Neural progenitor cell (in vitro differentiated cells): ENCODE measurements at regions not wholly inside any gene's neighbourhood (a gene's known extent, or its start where the extent isn't known, plus 50 kb on each side); places are given as distances from the start of the nearest gene placed in this dataset.

Experiments
- DNase-seq: peaks from one replicate; pipeline ENCODE4 v3.0.0-alpha.2; 2016; ENCODE audit warnings: low spot score
- H2AFZ ChIP-seq: fragments of 200-600 bp; sonication (generic); replicated peaks from 2 replicates; pipeline ENCODE4 v1.6.1; 2016; ENCODE audit warnings: antibody characterized with exemption
- H3F3A ChIP-seq: fragments of 200-600 bp; sonication (generic); 2 replicates; pipeline ENCODE4 v1.6.1; 2016; ENCODE audit warnings: antibody characterized with exemption, low read depth
- H3K27ac ChIP-seq: fragments of 200-600 bp; sonication (generic); 2 replicates; pipeline ENCODE4 v1.5.1; 2016; ENCODE audit warnings: mild to moderate bottlenecking
- H3K27me3 ChIP-seq: fragments of 200-600 bp; sonication (generic); 2 replicates; pipeline ENCODE4 v1.6.1; 2016; ENCODE audit warnings: mild to moderate bottlenecking, moderate library complexity
- H3K36me3 ChIP-seq: fragments of 200-600 bp; sonication (generic); 2 replicates; pipeline ENCODE4 v1.5.1; 2016
- H3K4me1 ChIP-seq: fragments of 200-600 bp; sonication (generic); 2 replicates; pipeline ENCODE4 v1.6.1; 2016; ENCODE audit warnings: mixed run types
- H3K4me2 ChIP-seq: fragments of 200-600 bp; sonication (generic); 2 replicates; pipeline ENCODE4 v1.6.1; 2016
- H3K4me3 ChIP-seq: fragments of 200-600 bp; sonication (generic); 2 replicates; pipeline ENCODE4 v1.5.1; 2016
- H3K79me2 ChIP-seq: fragments of 200-600 bp; sonication (generic); 2 replicates; pipeline ENCODE4 v1.6.1; 2016; ENCODE audit warnings: low read depth
- H3K9ac ChIP-seq: fragments of 200-600 bp; sonication (generic); 2 replicates; pipeline ENCODE4 v1.6.1; 2016
- H3K9me3 ChIP-seq: fragments of 200-600 bp; sonication (generic); 2 replicates; pipeline ENCODE4 v1.5.1; 2016; ENCODE audit warnings: low read depth
- H4K20me1 ChIP-seq: fragments of 200-600 bp; sonication (generic); 2 replicates; pipeline ENCODE4 v1.6.1; 2016; ENCODE audit warnings: low read depth
- H3K27ac Mint-ChIP-seq: 3 replicates; pipeline ENCODE4 v1.8.0; 2021; ENCODE audit warnings: mixed read lengths
- H3K27me3 Mint-ChIP-seq: 2 replicates; pipeline ENCODE4 v1.8.0; 2022; ENCODE audit warnings: low read depth, mild to moderate bottlenecking, inconsistent platforms, moderate library complexity, mixed read lengths; ENCODE audit not compliant: insufficient read depth
- H3K36me3 Mint-ChIP-seq: 3 replicates; pipeline ENCODE4 v1.8.0; 2021; ENCODE audit warnings: mixed read lengths
- H3K4me1 Mint-ChIP-seq: 3 replicates; pipeline ENCODE4 v1.8.0; 2021; ENCODE audit warnings: mixed read lengths
- H3K4me3 Mint-ChIP-seq: 3 replicates; pipeline ENCODE4 v1.8.0; 2021; ENCODE audit warnings: mild to moderate bottlenecking, moderate library complexity, mixed read lengths
- H3K9me3 Mint-ChIP-seq: 3 replicates; pipeline ENCODE4 v1.8.0; 2020; ENCODE audit warnings: mixed read lengths
- CTCF ChIP-seq: fragments of 200-600 bp; sonication (generic); IDR thresholded peaks from 2 replicates; pipeline ENCODE4 v1.5.1; 2017; ENCODE audit warnings: antibody characterized with exemption, mild to moderate bottlenecking
- EZH2 ChIP-seq: fragments of 200-600 bp; sonication (generic); IDR thresholded peaks from 2 replicates; pipeline ENCODE4 v1.6.1; 2017; ENCODE audit warnings: antibody characterized with exemption, mild to moderate bottlenecking, moderate library complexity
- EZH2phosphoT487 ChIP-seq: fragments of 200-600 bp; sonication (generic); IDR thresholded peaks from 2 replicates; pipeline ENCODE4 v1.6.1; 2017; ENCODE audit warnings: antibody characterized with exemption

GRCh38 chr6:191487-192312 is 100.6 kb upstream of the DUSP22 start:
- peaks cover 4% of the 10 kb centered on the region for H3K9me3 Mint-ChIP-seq
- H3K4me1 Mint-ChIP-seq = peaks cover 2% of the 10 kb centered on the region
- H2AFZ ChIP-seq = no peak overlapping the region
- H3K27ac Mint-ChIP-seq = no peak overlapping the region
- H3K36me3 Mint-ChIP-seq = no peaks in the 10 kb centered on the region
- H3K27me3 ChIP-seq = no peaks in the 10 kb centered on the region
- peaks cover 7% of the 10 kb centered on the region for H3K4me1 ChIP-seq
- H3K4me3 ChIP-seq = no peak overlapping the region
- H3K9me3 ChIP-seq = no peaks in the 10 kb centered on the region
- no peak overlapping the region for H3K4me2 ChIP-seq
- H3K4me3 Mint-ChIP-seq = no peak overlapping the region
- no peak overlapping the region for H3K9ac ChIP-seq
- no peaks in the 10 kb centered on the region for H3K79me2 ChIP-seq
- peaks cover 3% of the 10 kb centered on the region for H3K27me3 Mint-ChIP-seq
- H4K20me1 ChIP-seq = no peaks in the 10 kb centered on the region
- no peaks in the 10 kb centered on the region for H3K36me3 ChIP-seq
- no peak for TF ChIP-seq CTCF
- H3F3A ChIP-seq = no peaks in the 10 kb centered on the region
- DNase-seq = no peak
- no peak overlapping the region for H3K27ac ChIP-seq

GRCh38 chr6:192313-192664 is 100.0 kb upstream of the DUSP22 start:
- peaks cover under 1% of the 10 kb centered on the region for H3K4me1 ChIP-seq
- TF ChIP-seq EZH2phosphoT487 (no peak), EZH2 (no peak), CTCF (no peak)
- Mint-ChIP-seq H3K9me3 (peaks cover 5% of the 10 kb centered on the region), H3K4me1 (peaks cover 2% of the 10 kb centered on the region), H3K27ac (no peak overlapping the region), H3K36me3 (no peaks in the 10 kb centered on the region), H3K27me3 (peaks cover 3% of the 10 kb centered on the region), H3K4me3 (no peak overlapping the region)
- H3K27me3 ChIP-seq = no peaks in the 10 kb centered on the region
- DNase-seq = no peak
- no peaks in the 10 kb centered on the region for H3F3A ChIP-seq
- H2AFZ ChIP-seq = no peak overlapping the region
- no peak overlapping the region for H3K4me2 ChIP-seq
- no peaks in the 10 kb centered on the region for H4K20me1 ChIP-seq
- no peak overlapping the region for H3K27ac ChIP-seq
- H3K9me3 ChIP-seq = no peaks in the 10 kb centered on the region
- H3K4me3 ChIP-seq = no peak overlapping the region
- H3K36me3 ChIP-seq = no peaks in the 10 kb centered on the region
- no peak overlapping the region for H3K9ac ChIP-seq
- no peaks in the 10 kb centered on the region for H3K79me2 ChIP-seq

DNA sequence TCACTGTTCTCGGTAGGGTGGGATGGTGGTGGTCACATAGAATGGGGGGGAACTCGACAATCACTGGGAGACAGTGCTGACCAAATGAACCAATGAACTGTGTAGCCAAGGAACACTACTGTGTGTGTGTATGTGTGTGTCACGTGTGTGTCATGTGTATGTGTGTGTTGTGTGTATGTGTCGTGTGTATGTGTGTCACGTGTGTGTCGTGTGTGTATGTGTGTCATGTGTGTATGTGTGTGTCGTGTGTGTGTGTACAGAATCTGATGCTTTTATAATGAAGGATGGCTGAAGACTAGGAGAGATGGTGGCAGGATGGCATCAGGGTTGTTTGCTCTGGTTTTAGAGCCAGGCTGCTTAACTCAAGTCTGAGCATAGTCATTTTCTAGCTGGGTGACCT is 99.1 kb upstream of the DUSP22 start:
- H3K4me3 ChIP-seq = no peak overlapping the region
- Mint-ChIP-seq H3K4me1 (peaks cover 2% of the 10 kb centered on the region), H3K9me3 (peaks cover 5% of the 10 kb centered on the region), H3K4me3 (no peak overlapping the region), H3K27me3 (peaks cover 3% of the 10 kb centered on the region), H3K27ac (no peak overlapping the region), H3K36me3 (no peaks in the 10 kb centered on the region)
- H3F3A ChIP-seq = no peaks in the 10 kb centered on the region
- no peaks in the 10 kb centered on the region for H3K4me1 ChIP-seq
- H4K20me1 ChIP-seq = no peaks in the 10 kb centered on the region
- H3K27ac ChIP-seq = no peak overlapping the region
- H3K9ac ChIP-seq = no peak overlapping the region
- no peaks in the 10 kb centered on the region for H3K9me3 ChIP-seq
- H2AFZ ChIP-seq = no peak overlapping the region
- H3K27me3 ChIP-seq = no peaks in the 10 kb centered on the region
- no peak overlapping the region for H3K4me2 ChIP-seq
- no peaks in the 10 kb centered on the region for H3K36me3 ChIP-seq
- no peak for DNase-seq
- no peaks in the 10 kb centered on the region for H3K79me2 ChIP-seq
- TF ChIP-seq CTCF (no peak), EZH2phosphoT487 (no peak)
